NCI-H524 treated with DMSO at 0.1 percent for 48 hours (cell line): ENCODE measurements at regions not wholly inside any gene's neighbourhood (a gene's known extent, or its start where the extent isn't known, plus 50 kb on each side); places are given as distances from the start of the nearest gene placed in this dataset.

ENCODE experiments used
- DNase-seq: peaks from one replicate; lab custom pipeline; 2025; lab: John Stamatoyannopoulos, UW

GRCh38 chr18:53817976-53818950 is 406.2 kb downstream of the MBD2 start:
- DNase-seq, result no peak

GRCh38 chr18:53800171-53800570 is 424.3 kb downstream of the MBD2 start:
- DNase-seq, result no peak

- no peak for DNase-seq
Measured at GRCh38 chr18:53799134-53799533, 425.3 kb downstream of the MBD2 start.

GRCh38 chr18:53798516-53798915 is 426.0 kb downstream of the MBD2 start:
- no peak for DNase-seq

- DNase-seq, result no peak
Measured at GRCh38 chr18:53797998-53798495, 426.4 kb downstream of the MBD2 start.

GRCh38 chr18:53796040-53796729 is 428.3 kb downstream of the MBD2 start:
- DNase-seq, result no peak

- DNase-seq, result no peak
Measured at GRCh38 chr18:53795610-53796009, 428.9 kb downstream of the MBD2 start.

GRCh38 chr18:53795061-53795460 is 429.4 kb downstream of the MBD2 start:
- DNase-seq, result no peak

GRCh38 chr18:53792762-53793161 is 431.7 kb downstream of the MBD2 start:
- no peak for DNase-seq

- DNase-seq, result no peak
Measured at GRCh38 chr18:53790786-53791185, 433.7 kb downstream of the MBD2 start.

GRCh38 chr18:53789376-53790247 is 434.9 kb downstream of the MBD2 start:
- no peak for DNase-seq

- DNase-seq, result no peak
Measured at GRCh38 chr18:53785811-53786210, 438.7 kb downstream of the MBD2 start.

- DNase-seq, result no peak
Measured at GRCh38 chr18:53784253-53784652, 440.2 kb downstream of the MBD2 start.

- DNase-seq, result no peak
Measured at GRCh38 chr18:53780666-53781065, 443.8 kb downstream of the MBD2 start.

- DNase-seq, result no peak
Measured at GRCh38 chr18:53772293-53772692, 452.2 kb downstream of the MBD2 start.

GRCh38 chr18:53771664-53772063 is 452.8 kb downstream of the MBD2 start:
- no peak for DNase-seq

- no peak for DNase-seq
Measured at GRCh38 chr18:53765211-53765610, 459.3 kb downstream of the MBD2 start.

GRCh38 chr18:53764086-53764485 is 460.4 kb downstream of the MBD2 start:
- DNase-seq, result no peak

- DNase-seq, result no peak
Measured at GRCh38 chr18:53757328-53757727, 467.1 kb downstream of the MBD2 start.

GRCh38 chr18:53756610-53756972 is 467.9 kb downstream of the MBD2 start:
- no peak for DNase-seq

GRCh38 chr18:53755914-53756609 is 468.4 kb downstream of the MBD2 start:
- DNase-seq, result no peak
